Stromal cell of bone marrow (primary cell): ENCODE measurements at regions not wholly inside any gene's neighbourhood (a gene's known extent, or its start where the extent isn't known, plus 50 kb on each side); places are given as distances from the start of the nearest gene placed in this dataset.
"Not testable (repeated sequence)": the region's sequence is repeated elsewhere in the genome, so short reads cannot be mapped to it uniquely, and the experiment has no call there.

ENCODE experiments used
- DNase-seq: peaks from one replicate; pipeline ENCODE4 v3.0.0-alpha.2; 2012; ENCODE audit warnings: low read depth

GRCh38 chr11:97015327-97015726 lies 625.5 kb downstream of the JRKL start:
- no peak for DNase-seq

- DNase-seq: no peak
Measured at GRCh38 chr11:97019305-97019704, 629.5 kb downstream of the JRKL start.

DNA sequence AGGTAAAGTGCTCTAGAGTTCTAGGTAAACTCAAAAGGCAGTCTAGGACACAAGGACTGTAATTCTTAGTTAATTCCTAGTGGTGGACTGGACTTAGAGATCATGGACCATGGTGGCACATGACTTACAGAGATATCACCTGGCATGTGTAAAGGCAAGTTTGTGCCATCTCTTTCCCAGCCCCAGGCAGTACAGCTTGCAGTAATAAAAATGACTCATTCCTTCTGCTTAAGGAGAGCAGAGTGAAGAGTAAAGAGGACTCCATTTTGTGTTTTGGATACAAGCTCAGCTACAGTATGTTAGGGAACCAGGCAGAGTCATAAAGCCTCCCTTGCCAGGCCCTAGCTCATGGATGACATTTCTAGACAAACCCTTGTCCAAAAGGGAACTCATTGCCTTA lies 629.9 kb downstream of the JRKL start:
- DNase-seq: no peak

GRCh38 chr11:97022955-97023354 lies 633.1 kb downstream of the JRKL start:
- DNase-seq: no peak

DNA sequence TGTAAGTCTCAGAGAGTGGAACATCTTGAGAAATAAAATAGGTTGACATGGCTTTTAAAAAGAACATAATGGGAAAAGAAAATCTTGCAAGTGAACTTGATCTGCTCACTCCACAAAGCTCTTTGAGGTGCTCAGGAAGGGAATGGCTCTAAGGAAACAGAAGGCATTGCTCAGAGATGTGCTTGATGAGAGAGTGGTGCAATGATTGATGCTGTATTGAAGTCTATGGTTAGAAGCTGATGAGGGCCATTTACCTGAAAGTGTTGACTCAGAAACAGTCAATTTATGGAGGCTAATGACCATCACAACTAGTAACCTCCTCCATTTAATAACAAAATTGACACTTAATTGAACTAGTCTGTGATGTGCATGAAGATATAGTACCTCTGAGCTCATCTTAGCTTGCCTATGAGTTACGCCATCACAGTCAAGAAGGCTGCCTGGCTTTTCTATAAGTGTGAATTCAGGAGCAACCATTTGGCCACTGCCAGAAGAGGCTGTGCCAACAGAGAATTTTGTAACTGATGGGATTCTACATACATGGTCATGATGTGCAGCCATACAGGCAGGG lies 639.1 kb downstream of the JRKL start:
- no peak for DNase-seq

DNA sequence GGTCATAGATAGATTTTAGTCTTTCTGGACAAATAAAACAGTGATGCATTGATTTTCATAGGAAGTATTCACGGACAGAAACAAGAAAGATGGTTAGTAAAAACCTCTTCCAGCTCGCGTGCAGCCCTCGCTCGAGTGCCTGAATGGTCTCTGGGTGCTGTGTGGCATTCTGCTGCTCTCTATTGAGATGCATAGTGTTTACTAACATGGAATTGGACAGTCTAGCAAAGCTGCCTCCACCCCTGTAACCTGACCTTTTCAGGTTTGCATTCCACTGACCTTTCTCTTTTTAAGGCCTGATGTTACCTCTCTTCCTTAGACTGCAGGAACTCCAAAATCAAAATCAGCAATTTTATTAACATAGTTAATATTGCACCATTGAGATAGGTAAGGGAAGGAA lies 643.4 kb downstream of the JRKL start:
- DNase-seq: no peak

DNA sequence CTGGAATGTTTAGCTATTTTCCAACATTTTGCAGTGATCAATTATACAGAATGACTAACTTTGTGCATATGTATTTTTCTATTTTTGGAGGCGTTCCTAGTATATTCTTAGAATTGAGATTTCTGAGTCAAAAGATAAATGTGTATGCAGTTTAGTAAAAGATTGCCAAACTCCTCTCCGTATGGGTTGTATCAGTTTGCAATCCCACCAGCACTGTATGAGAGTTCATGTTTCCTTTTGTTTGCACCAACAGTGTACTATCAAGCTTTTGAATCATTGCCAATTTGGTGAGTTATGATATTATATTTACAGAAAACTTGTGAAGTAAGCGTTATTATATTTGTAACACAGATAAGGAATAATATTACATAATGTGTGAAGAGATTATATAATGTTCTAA lies 658.7 kb downstream of the JRKL start:
- no peak for DNase-seq

GRCh38 chr11:97060184-97060583 lies 670.4 kb downstream of the JRKL start:
- DNase-seq: no peak

- DNase-seq: no peak
Measured at GRCh38 chr11:97069160-97069559, 679.3 kb downstream of the JRKL start.

- no peak for DNase-seq
Measured at GRCh38 chr11:97072420-97072819, 682.6 kb downstream of the JRKL start.

DNA sequence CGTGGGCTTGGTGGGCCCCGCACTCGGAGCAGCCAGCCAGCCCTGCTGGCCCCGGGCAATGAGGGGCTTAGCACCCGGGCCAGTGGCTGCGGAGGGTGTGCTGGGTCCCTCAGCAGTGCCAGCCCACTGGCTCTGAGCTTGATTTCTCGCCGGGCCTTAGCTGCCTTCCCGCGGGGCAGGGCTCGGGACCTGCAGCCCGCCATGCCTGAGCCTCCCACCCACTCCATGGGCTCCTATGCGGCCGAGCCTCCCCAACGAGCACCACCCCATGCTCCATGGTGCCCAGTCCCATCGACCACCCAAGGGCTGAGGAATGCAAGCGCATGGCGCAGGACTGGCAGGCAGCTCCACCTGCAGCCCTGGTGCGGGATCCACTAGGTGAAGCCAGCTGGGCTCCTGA lies 686.9 kb downstream of the JRKL start:
- DNase-seq: not testable (repeated sequence)

- DNase-seq: no peak
Measured at GRCh38 chr11:97078443-97078842, 688.6 kb downstream of the JRKL start.

- DNase-seq: no peak
Measured at GRCh38 chr11:97079244-97079643, 689.4 kb downstream of the JRKL start.

GRCh38 chr11:97087419-97087818 lies 697.6 kb downstream of the JRKL start:
- no peak for DNase-seq

DNA sequence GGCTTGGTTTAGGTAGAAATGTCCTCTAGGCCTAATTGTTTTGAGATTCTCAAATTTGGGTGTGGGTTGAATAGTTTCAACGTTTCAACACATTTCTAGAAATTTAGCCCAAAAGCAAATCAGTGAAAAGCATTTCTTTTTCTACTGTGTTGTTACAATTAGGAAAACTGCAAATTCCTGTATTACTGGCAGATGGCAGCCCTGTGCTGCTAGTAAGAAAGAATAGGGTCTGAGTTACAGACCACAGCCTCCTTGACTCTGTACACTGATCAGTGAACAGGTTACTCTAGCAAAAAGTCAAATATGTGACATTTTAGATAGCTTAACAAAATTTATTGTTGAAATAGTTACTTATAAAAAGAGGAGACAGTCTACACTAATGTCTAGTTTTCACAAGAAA lies 703.0 kb downstream of the JRKL start:
- DNase-seq: no peak

DNA sequence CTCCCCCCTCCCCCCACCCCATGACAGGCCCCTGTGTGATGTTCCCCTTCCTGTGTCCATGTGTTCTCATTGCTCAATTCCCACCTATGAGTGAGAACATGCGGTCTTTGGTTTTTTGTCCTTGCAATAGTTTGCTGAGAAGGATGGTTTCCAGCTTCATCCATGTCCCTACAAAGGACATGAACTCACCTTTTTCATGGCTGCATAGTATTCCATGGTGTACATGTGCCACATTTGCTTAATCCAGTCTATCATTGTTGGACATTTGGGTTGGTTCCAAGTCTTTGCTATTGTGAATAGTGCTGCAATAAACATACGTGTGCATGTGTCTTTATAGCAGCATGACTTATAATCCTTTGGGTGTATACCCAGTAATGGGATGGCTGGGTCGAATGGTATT lies 712.4 kb downstream of the JRKL start:
- DNase-seq: not testable (repeated sequence)

DNA sequence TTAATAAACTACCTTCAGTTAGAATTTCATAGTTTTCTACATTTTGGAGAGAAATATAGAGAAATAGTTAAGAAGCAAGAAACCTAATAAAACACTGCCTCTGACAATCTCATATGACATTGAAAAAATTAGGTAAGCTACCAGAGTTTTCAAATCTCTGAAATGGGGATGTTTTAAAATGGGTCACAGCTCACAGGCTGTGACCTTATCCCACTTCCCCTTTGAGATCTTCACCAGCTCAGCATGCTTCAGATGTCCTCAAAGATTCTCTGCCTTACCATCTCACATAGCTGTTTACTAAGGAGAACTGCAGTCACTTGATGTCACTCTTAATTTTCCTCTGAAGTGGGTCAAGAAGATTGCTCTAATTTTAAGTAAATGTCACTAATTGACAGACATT lies 717.8 kb downstream of the JRKL start:
- DNase-seq: no peak

DNA sequence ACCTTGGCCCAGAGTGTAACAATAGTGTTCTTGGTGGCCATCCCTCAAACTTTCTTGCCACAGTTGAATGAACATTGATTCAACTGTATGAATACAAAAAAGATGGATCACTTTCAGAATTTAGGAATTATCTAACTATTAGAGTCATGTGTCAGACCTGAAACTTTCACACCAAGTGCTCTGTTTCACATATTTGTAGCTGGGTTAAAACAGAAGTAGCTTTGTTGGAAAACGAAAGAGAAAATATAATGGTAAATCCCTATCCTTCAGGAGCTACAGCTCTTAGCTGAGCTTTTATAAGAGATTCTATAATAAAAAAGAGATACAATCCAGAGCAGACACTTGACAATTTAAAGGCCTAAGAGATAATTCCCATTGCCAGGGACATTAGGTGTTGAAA lies 719.3 kb downstream of the JRKL start:
- DNase-seq: no peak

DNA sequence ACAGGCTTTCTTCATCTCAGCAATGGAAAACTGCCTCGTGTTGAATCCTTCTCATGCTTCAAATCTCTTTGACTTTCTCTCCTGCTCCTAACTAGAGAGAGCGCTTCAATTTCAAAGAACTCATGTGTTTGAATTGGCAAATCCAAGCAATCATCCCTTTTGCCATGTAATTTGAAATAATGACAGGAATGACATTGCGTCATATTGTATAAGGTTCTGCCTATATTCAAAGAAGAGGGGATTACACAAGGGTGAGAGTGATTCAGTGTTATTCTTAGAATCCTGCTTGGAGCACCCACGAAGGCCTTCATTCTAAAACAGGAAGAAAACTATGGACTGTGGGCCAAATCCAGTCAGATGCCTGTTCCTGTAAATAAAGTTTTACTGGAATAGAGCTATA lies 720.6 kb downstream of the JRKL start:
- no peak for DNase-seq

DNA sequence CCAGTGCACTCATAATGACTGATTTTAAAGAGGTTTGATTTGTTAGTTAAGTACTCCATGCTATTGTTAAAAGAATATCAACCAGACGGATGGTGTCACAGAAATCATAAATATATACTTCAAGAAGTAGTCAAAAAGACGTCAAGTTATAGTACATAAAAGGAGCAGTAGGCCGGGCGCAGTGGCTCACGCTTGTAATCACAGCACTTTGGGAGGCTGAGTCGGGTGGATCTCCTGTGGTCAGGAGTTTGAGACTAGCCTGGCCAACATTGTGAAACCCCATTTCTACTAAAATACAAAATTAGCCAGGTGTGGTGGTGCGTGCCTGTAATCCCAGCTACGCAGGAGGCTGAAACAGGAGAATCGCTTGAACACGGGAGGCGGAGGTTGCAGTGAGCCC lies 721.7 kb downstream of the JRKL start:
- DNase-seq: no peak

DNA sequence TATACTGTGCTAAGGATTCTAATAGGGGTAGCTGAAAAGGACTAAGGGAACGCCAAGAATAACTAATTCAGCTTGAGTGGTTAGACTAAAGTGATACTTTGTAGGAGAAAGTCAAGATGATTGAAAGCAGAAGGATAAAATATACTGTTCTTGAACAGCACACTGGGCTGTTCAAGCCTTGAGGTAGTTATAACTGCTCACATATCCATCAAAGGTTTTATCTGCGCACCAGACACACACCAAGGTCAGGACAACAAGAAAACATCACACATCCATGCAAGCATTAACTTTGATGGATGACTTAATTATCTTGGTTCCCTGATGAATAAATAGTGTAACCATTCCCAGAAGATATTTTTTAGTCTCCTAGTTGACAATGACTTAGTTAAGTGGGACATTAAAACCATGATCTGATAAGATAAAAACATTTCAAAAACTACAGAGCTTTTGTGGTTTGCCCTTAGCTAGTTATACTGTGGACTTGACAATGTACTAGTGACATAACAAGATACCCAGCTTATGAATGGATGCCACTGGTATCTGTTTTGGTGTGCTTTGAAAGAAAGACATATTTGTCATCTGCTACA lies 728.9 kb downstream of the JRKL start:
- no peak for DNase-seq

DNA sequence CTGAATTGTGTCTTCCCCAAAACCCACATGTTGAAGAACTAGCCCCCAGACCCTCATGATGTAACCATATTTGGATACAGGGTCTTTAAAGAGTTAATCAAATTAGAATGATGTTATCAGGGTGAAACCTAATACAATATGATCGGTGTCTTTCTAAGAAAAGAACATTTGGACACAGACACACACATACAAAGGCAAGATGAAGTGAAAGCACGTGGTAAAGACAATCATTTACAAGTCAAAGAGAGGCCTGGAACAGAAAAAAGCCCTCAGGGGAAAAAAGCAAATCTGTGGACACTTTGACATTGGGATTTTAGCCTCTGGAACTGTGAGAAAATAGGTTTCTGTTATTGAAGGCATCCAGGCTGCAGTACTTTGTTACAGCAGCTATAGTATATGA lies 733.4 kb downstream of the JRKL start:
- no peak for DNase-seq

DNA sequence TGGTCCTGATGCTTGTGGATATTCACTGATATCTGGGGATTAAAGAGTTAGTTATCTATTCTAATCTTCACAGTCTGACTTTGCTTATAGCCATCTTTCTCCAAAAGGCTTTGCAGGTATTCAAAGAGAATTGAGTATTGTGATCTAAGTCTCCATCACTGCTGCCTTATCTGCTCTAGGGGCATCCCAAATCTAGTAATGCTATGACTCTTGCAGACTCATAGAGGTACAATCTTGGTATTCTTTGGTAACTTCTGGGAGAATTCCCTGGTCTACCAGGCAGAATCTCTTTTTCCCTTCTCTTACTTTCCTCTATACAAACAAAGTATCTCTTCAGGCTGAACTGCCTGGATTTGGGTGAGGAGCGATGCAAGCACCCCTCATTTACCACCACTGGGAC lies 746.3 kb downstream of the JRKL start:
- no peak for DNase-seq

DNA sequence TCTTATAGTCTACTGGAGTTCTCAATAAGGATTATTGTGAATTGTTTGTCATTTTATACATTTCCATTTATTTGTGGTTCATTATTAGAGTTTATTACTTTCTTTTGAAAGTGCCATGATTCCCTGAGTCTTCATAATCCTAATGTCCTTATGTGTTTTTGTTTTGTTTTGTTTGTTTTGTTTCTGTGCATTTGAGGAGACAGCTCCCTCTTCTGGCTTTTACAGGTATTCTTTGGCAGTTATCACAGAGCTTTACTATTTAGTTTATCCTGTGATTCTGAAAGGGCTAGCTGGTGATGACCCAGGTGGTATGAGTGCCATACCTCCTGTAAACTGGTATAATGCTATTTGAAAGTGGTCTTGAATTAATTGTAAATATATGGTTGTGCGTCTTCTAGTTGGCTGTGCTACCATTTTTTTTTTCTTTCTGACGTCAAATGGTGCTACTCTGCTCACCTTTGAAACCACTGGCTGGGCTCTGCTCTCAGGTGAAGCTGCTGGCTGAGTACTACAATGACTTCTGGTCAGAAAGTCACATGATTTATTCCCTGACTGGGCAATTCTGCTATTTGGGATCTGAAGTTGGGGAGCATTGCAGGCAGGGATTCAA lies 751.2 kb downstream of the JRKL start:
- no peak for DNase-seq
